ENCODE measurements at regions not wholly inside any gene's neighbourhood (a gene's known extent, or its start where the extent isn't known, plus 50 kb on each side); places are given as distances from the start of the nearest gene placed in this dataset.

- TF ChIP-seq CTCF (IDR thresholded peaks at IDR 0.05) (no peak), ZFX (IDR thresholded peaks at IDR 0.05; ENCODE audit: borderline replicate concordance) (no peak)
Measured at GRCh38 chr5:30880514-30880913, 313.0 kb upstream of the CDH6 start.
